H9 (cell line): ENCODE measurements at regions not wholly inside any gene's neighbourhood (a gene's known extent, or its start where the extent isn't known, plus 50 kb on each side); places are given as distances from the start of the nearest gene placed in this dataset.

Experiments
- DNase-seq: peaks from one replicate; pipeline ENCODE4 v3.0.0-alpha.2; 2017
- H2AFZ ChIP-seq: one replicate; pipeline ENCODE4 v1.6.1; 2013; ENCODE audit warnings: mild to moderate bottlenecking, low read length, control low read depth, moderate library complexity
- H2AK5ac ChIP-seq: 2 replicates; pipeline ENCODE4 v1.6.1; 2013; ENCODE audit warnings: low read length, control low read depth, mixed read lengths; ENCODE audit not compliant: insufficient read length
- H2BK120ac ChIP-seq: one replicate; pipeline ENCODE4 v1.6.1; 2013; ENCODE audit warnings: low read depth, mild to moderate bottlenecking, low read length, control low read depth, inconsistent platforms; ENCODE audit not compliant: poor library complexity, severe bottlenecking
- H2BK12ac ChIP-seq: 2 replicates; pipeline ENCODE4 v1.6.1; 2013; ENCODE audit warnings: low read length, control low read depth, mixed read lengths, low read depth; ENCODE audit not compliant: insufficient read length
- H2BK15ac ChIP-seq: 2 replicates; pipeline ENCODE4 v1.6.1; 2013; ENCODE audit warnings: low read depth, low read length, control low read depth
- H2BK20ac ChIP-seq: one replicate; pipeline ENCODE4 v1.6.1; 2013; ENCODE audit warnings: low read depth, mild to moderate bottlenecking, low read length, control low read depth, inconsistent platforms; ENCODE audit not compliant: poor library complexity, severe bottlenecking
- H2BK5ac ChIP-seq: 2 replicates; pipeline ENCODE4 v1.6.1; 2013; ENCODE audit warnings: low read length, control low read depth, mixed read lengths; ENCODE audit not compliant: insufficient read length
- H3K14ac ChIP-seq: 2 replicates; pipeline ENCODE4 v1.6.1; 2013; ENCODE audit warnings: low read length, control low read depth; ENCODE audit not compliant: insufficient read depth
- H3K18ac ChIP-seq: 2 replicates; pipeline ENCODE4 v1.6.1; 2013; ENCODE audit warnings: low read depth, mild to moderate bottlenecking, mixed read lengths, low read length, control low read depth; ENCODE audit not compliant: insufficient read length
- H3K23ac ChIP-seq: 2 replicates; pipeline ENCODE4 v1.6.1; 2013; ENCODE audit warnings: low read length, control low read depth, mixed read lengths, low read depth; ENCODE audit not compliant: insufficient read length
- H3K23me2 ChIP-seq: 2 replicates; pipeline ENCODE4 v1.6.1; 2013; ENCODE audit warnings: low read depth, mild to moderate bottlenecking, mixed read lengths, low read length, control low read depth; ENCODE audit not compliant: insufficient read length, poor library complexity, severe bottlenecking
- H3K27ac ChIP-seq: 2 replicates; pipeline ENCODE4 v1.5.1; 2013; ENCODE audit warnings: low read length, control low read depth, mixed read lengths, low read depth; ENCODE audit not compliant: insufficient read length
- H3K27me3 ChIP-seq: 2 replicates; pipeline ENCODE4 v1.6.1; 2013; ENCODE audit warnings: low read length, control low read depth, inconsistent platforms; ENCODE audit not compliant: insufficient read depth
- H3K4ac ChIP-seq: 2 replicates; pipeline ENCODE4 v1.6.1; 2013; ENCODE audit warnings: low read depth, mild to moderate bottlenecking, control low read depth, inconsistent platforms, low read length, moderate library complexity
- H3K4me1 ChIP-seq: 2 replicates; pipeline ENCODE4 v1.6.1; 2013; ENCODE audit warnings: low read length, control low read depth, inconsistent platforms; ENCODE audit not compliant: insufficient read depth
- H3K4me2 ChIP-seq: 2 replicates; pipeline ENCODE4 v1.6.1; 2013; ENCODE audit warnings: low read length, control low read depth, mixed read lengths; ENCODE audit not compliant: insufficient read length, insufficient read depth
- H3K56ac ChIP-seq: 2 replicates; pipeline ENCODE4 v1.6.1; 2013; ENCODE audit warnings: low read depth, mild to moderate bottlenecking, mixed read lengths, low read length, control low read depth; ENCODE audit not compliant: insufficient read length
- H3K79me1 ChIP-seq: 2 replicates; pipeline ENCODE4 v1.6.1; 2013; ENCODE audit warnings: low read depth, mild to moderate bottlenecking, moderate library complexity, low read length, control low read depth, inconsistent platforms; ENCODE audit not compliant: insufficient read depth, poor library complexity, severe bottlenecking
- H3K79me2 ChIP-seq: 2 replicates; pipeline ENCODE4 v1.6.1; 2013; ENCODE audit warnings: low read length, control low read depth, inconsistent platforms; ENCODE audit not compliant: insufficient read depth
- H3K9ac ChIP-seq: 2 replicates; pipeline ENCODE4 v1.6.1; 2013; ENCODE audit warnings: low read length, control low read depth, mixed read lengths; ENCODE audit not compliant: insufficient read length; ENCODE audit errors: extremely low read depth
- H3K9me3 ChIP-seq: one replicate; pipeline ENCODE4 v1.6.1; 2013; ENCODE audit warnings: low read depth, low read length, inconsistent platforms; ENCODE audit not compliant: control insufficient read depth
- H3T11ph ChIP-seq: one replicate; pipeline ENCODE4 v1.6.1; 2013; ENCODE audit warnings: mild to moderate bottlenecking, low read length, control low read depth, inconsistent platforms
- H4K20me1 ChIP-seq: one replicate; pipeline ENCODE4 v1.6.1; 2013; ENCODE audit not compliant: control insufficient read depth, insufficient read length, insufficient read depth
- H4K5ac ChIP-seq: 2 replicates; pipeline ENCODE4 v1.6.1; 2013; ENCODE audit warnings: low read depth, mild to moderate bottlenecking, mixed read lengths, low read length, control low read depth; ENCODE audit not compliant: insufficient read length
- H4K8ac ChIP-seq: replicated peaks from 2 replicates; pipeline ENCODE4 v1.6.1; 2013; ENCODE audit warnings: low read length, control low read depth, mixed read lengths, low read depth; ENCODE audit not compliant: insufficient read length
- H4K91ac ChIP-seq: 2 replicates; pipeline ENCODE4 v1.6.1; 2013; ENCODE audit warnings: low read depth, mild to moderate bottlenecking, moderate library complexity, mixed read lengths, low read length, control low read depth; ENCODE audit not compliant: insufficient read length
- H3K27ac Mint-ChIP-seq, 3 experiments: 2 replicates in 2 of 3; 3 replicates in 1 of 3; pipeline ENCODE4 v1.8.0; 2020 to 2021; ENCODE audit warnings: mixed read lengths in 3 of 3, mild to moderate bottlenecking in 1 of 3, moderate library complexity in 1 of 3
- H3K27me3 Mint-ChIP-seq: 2 replicates; pipeline ENCODE4 v1.8.0; 2021; ENCODE audit warnings: low read depth, mild to moderate bottlenecking, moderate library complexity, mixed read lengths
- H3K36me3 Mint-ChIP-seq, 3 experiments: 2 replicates in 2 of 3; 3 replicates in 1 of 3; pipeline ENCODE4 v1.8.0; 2020 to 2021; ENCODE audit warnings: low read depth in 3 of 3, mixed read lengths in 3 of 3; ENCODE audit not compliant: insufficient read depth in 1 of 3
- H3K4me1 Mint-ChIP-seq, 2 experiments: 2 replicates each; pipeline ENCODE4 v1.8.0; 2020; ENCODE audit warnings: mixed read lengths in 2 of 2
- H3K4me3 Mint-ChIP-seq, 2 experiments: 2 replicates in 1 of 2; 3 replicates in 1 of 2; pipeline ENCODE4 v1.8.0; 2020 to 2021; ENCODE audit warnings: mild to moderate bottlenecking in 2 of 2, mixed read lengths in 2 of 2, moderate library complexity in 1 of 2
- H3K9me3 Mint-ChIP-seq, 2 experiments: 2 replicates in 1 of 2; 3 replicates in 1 of 2; pipeline ENCODE4 v1.8.0; 2020; ENCODE audit warnings: mild to moderate bottlenecking in 2 of 2, mixed read lengths in 2 of 2, moderate library complexity in 1 of 2
- WGBS: extraction: QIAGEN DNeasy Blood & Tissue Kit; methylation state at CpG from one replicate; pipeline ENCODE4 v1.1.7; 2013; ENCODE audit warnings: missing lambda C conversion rate, low lambda C conversion rate, mixed read lengths; ENCODE audit not compliant: insufficient read length; ENCODE audit errors: extremely low coverage; 5-methylcytosine and 5-hydroxymethylcytosine counted together
- TF ChIP-seq, protein P1 (sequence below): fragments of 200-600 bp; sonication (generic); conservative IDR thresholded peaks from 3 replicates; pipeline ENCODE4 v1.8.0; 2021; ENCODE audit warnings: antibody characterized with exemption, mild to moderate bottlenecking

DNA sequence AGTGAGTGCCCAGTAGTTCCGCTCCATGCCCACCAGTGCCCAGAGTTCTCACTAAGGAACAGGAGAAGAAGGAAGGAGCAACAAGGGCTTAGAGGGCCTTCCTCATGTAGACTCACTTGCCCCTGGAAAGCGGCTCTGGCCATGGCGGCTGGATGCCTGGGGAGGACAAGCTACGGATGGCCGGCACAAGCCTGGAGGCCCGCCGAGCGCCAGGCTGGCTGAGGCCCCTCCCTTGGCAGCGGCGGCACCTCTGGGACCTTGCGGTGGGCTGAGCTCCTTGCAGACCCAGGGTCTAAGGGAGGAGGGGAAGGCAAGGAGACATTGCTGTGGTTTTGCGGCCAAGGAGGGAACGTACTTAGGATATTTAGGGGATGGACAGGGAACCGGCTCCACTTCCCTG is 160.1 kb downstream of the SALL1 start:
- H3K79me2 ChIP-seq, result no peaks in the 10 kb centered on the region
- Mint-ChIP-seq H3K4me1 (no peaks in the 10 kb centered on the region), H3K27ac (no peak overlapping the region), H3K27me3 (no peaks in the 10 kb centered on the region), H3K9me3 (peaks cover 0 to 3% of the 10 kb centered on the region in 2 experiments; a peak in 2 of 5 replicates), H3K36me3 (no peaks in the 10 kb centered on the region), H3K4me3 (no peak overlapping the region)
- no peak overlapping the region for H2AK5ac ChIP-seq
- no peak overlapping the region for H2BK12ac ChIP-seq
- H3K14ac ChIP-seq, result no peak overlapping the region
- no peak overlapping the region for H3K27ac ChIP-seq
- H3K23me2 ChIP-seq, result no peaks in the 10 kb centered on the region
- H3K23ac ChIP-seq, result no peak overlapping the region
- no peak overlapping the region for H3K18ac ChIP-seq
- WGBS, result no CpG with 5 or more reads among the region's 14 CpGs
- H4K5ac ChIP-seq, result no peak overlapping the region
- H3K4me2 ChIP-seq, result no peak overlapping the region
- H3K9me3 ChIP-seq, result no peaks in the 10 kb centered on the region
- H4K20me1 ChIP-seq, result no peaks in the 10 kb centered on the region
- no peak overlapping the region for H3K9ac ChIP-seq
- H3T11ph ChIP-seq, result no peak overlapping the region
- no peak overlapping the region for H2BK120ac ChIP-seq
- no peak overlapping the region for H4K8ac ChIP-seq
- no peak overlapping the region for H4K91ac ChIP-seq
- no peak overlapping the region for H2BK5ac ChIP-seq
- TF ChIP-seq, protein P1, sequence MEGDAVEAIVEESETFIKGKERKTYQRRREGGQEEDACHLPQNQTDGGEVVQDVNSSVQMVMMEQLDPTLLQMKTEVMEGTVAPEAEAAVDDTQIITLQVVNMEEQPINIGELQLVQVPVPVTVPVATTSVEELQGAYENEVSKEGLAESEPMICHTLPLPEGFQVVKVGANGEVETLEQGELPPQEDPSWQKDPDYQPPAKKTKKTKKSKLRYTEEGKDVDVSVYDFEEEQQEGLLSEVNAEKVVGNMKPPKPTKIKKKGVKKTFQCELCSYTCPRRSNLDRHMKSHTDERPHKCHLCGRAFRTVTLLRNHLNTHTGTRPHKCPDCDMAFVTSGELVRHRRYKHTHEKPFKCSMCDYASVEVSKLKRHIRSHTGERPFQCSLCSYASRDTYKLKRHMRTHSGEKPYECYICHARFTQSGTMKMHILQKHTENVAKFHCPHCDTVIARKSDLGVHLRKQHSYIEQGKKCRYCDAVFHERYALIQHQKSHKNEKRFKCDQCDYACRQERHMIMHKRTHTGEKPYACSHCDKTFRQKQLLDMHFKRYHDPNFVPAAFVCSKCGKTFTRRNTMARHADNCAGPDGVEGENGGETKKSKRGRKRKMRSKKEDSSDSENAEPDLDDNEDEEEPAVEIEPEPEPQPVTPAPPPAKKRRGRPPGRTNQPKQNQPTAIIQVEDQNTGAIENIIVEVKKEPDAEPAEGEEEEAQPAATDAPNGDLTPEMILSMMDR, result no peak
- H3K56ac ChIP-seq, result no peak overlapping the region
- no peaks in the 10 kb centered on the region for H3K4me1 ChIP-seq
- H3K27me3 ChIP-seq, result no peaks in the 10 kb centered on the region
- no peak overlapping the region for H2BK20ac ChIP-seq
- DNase-seq, result no peak
- H3K4ac ChIP-seq, result no peak overlapping the region
- no peak overlapping the region for H2BK15ac ChIP-seq
- H3K79me1 ChIP-seq, result no peaks in the 10 kb centered on the region
- H2AFZ ChIP-seq, result no peak overlapping the region
